Right cardiac atrium (tissue), 5 donors: ENCODE measurements at regions not wholly inside any gene's neighbourhood (a gene's known extent, or its start where the extent isn't known, plus 50 kb on each side); places are given as distances from the start of the nearest gene placed in this dataset.
A peak's percentile ranks its signal among the peaks of the same experiment; 100 is the strongest.

Experiments
- ATAC-seq, 2 donors: fragments of 200-7000 bp; cut with Tn5 transposase; one replicate each; pipeline versions ENCODE4 v1.8.0 to v1.9.1; 2020; ENCODE audit warnings: moderate library complexity in 2 of 2, mild to moderate bottlenecking in 1 of 2
- DNase-seq, 3 donors: peaks; one replicate each; pipeline ENCODE4 v3.0.0-alpha.2; 2020
- H3K27ac ChIP-seq: one replicate; pipeline ENCODE4 v1.5.1; 2013; ENCODE audit warnings: mild to moderate bottlenecking, low read length, control low read depth, moderate library complexity
- H3K27me3 ChIP-seq: one replicate; pipeline ENCODE4 v1.6.1; 2013; ENCODE audit not compliant: control insufficient read depth, insufficient read depth
- H3K4me1 ChIP-seq: one replicate; pipeline ENCODE4 v1.6.1; 2013; ENCODE audit warnings: low read length; ENCODE audit not compliant: control insufficient read depth, insufficient read depth
- H3K4me3 ChIP-seq: one replicate; pipeline ENCODE4 v1.5.1; 2013; ENCODE audit warnings: low read length, control low read depth
- H3K9me3 ChIP-seq: one replicate; pipeline ENCODE4 v1.6.1; 2013; ENCODE audit warnings: low read length; ENCODE audit not compliant: control insufficient read depth
- WGBS: extraction: QIAGEN DNeasy Blood & Tissue Kit; methylation state at CpG from one replicate; pipeline ENCODE4 v1.1.7; 2013; 5-methylcytosine and 5-hydroxymethylcytosine counted together
- intact Hi-C, 4 donors: fragments of 100-400 bp; cut with DNase I; formaldehyde crosslinking; loops; one replicate each; pipeline versions ENCODE4 v1.11.0 to v1.14.0; 2022 to 2023
- donor health status: healthy with polysubstance abuse.
- donor health status: DM: no; HTN: yes; CAD: no.
- donor health status: DM: no; HTN: no; CAD: no.
- donor health status: DM: no; HTN: yes; CAD: no; lungs with severe emphysema.
- donor health status: DM: yes; HTN: yes; CAD: no.

DNA sequence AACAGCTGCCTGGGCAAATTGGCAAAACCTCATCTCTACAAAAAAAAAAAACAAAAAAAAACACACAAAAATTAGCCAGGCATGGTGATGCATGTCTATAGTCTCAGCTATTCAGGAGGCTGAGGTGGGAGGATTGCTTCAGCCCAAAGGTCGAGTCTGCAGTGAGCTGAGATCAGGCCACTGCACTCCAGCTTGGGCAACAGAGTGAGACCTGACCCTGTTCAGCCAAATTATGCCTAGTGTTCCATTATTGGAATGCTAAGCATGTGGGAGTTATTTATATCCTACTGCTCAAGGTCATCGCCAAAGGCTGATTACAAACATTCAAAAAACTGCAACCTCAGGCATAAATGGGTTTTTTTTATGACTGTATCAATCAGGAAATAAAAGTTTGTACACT, 1251.0 kb upstream of the PCDH9 start:
- Histone ChIP-seq H3K9me3 (no peaks in the 10 kb centered on the region), H3K4me1 (no peaks in the 10 kb centered on the region), H3K27ac (no peak overlapping the region), H3K4me3 (no peak overlapping the region), H3K27me3 (no peaks in the 10 kb centered on the region)
- DNase-seq (peak in 1 of 3 donors; percentile 10), ATAC-seq (peak in 1 of 2 donors; percentile 33)
- 34% methylated on average over 2 of the region's 2 CpGs for WGBS
- intact Hi-C loops: no loop called here

DNA sequence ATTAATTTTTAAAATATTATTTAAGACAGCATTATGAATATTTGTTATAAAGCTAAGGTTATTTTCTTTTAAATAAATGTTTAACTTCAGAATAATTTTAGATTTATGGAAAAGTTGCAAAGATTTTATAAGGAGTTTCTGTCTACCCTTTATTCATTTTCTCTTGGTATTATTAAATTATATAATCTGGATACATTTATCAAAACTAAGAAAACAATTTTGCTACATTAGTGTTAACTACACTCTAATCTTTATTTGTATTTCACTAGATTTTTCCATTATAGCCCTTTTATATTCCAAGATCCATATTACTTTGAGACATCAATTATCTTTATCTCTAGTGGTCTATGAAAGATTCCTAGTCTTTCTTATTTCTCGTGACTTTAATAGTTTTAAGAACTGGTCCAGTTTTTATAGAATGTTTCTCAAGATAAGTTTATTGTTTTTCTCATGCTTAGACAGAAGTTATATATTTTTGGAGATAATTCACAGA, 1243.7 kb upstream of the PCDH9 start:
- no peak overlapping the region for H3K27ac ChIP-seq
- DNase-seq (no peak), ATAC-seq (no peak)
- no peaks in the 10 kb centered on the region for H3K4me1 ChIP-seq
- no peak overlapping the region for H3K4me3 ChIP-seq
- H3K27me3 ChIP-seq: no peaks in the 10 kb centered on the region
- H3K9me3 ChIP-seq: no peaks in the 10 kb centered on the region
- intact Hi-C loops: no loop called here
- 65% methylated on average over 1 of the region's 1 CpG for WGBS

DNA sequence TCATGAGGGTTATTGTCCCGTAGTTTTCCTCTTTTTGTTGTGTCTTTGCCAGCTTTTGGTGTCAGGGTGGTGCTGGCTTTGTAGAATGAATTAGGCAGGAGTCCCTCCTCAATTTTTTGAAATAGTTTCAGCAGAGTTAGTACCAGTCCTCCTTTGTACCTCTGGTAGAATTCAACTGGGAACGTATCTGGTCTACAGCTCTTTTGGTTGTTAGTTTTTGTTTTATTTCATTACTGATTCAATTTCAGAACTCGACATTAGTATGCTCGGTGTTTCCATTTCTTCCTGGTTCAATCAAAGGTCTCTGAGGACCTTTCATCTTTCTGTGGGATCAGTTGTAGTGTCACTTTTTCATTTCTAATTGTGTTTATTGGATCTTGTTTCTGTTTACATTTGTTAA, 1237.0 kb upstream of the PCDH9 start:
- H3K9me3 ChIP-seq: no peaks in the 10 kb centered on the region
- DNase-seq (no peak), ATAC-seq (no peak)
- intact Hi-C loops: no loop called here
- no peaks in the 10 kb centered on the region for H3K4me1 ChIP-seq
- WGBS: 83% methylated on average over 4 of the region's 4 CpGs
- no peaks in the 10 kb centered on the region for H3K27me3 ChIP-seq
- no peak overlapping the region for H3K27ac ChIP-seq
- no peak overlapping the region for H3K4me3 ChIP-seq

- intact Hi-C loops: no loop called here
- no peak overlapping the region for H3K4me3 ChIP-seq
- no peak for ATAC-seq
- H3K4me1 ChIP-seq: no peaks in the 10 kb centered on the region
- H3K9me3 ChIP-seq: no peaks in the 10 kb centered on the region
- no peaks in the 10 kb centered on the region for H3K27me3 ChIP-seq
- DNase-seq: no peak
- H3K27ac ChIP-seq: no peak overlapping the region
Observed at GRCh38 chr13:68440874-68441273, 1210.7 kb upstream of the PCDH9 start.

- WGBS: 49% methylated on average over 1 of the region's 1 CpG
- H3K4me3 ChIP-seq: no peak overlapping the region
- intact Hi-C loops: no loop called here
- no peak overlapping the region for H3K27ac ChIP-seq
- H3K9me3 ChIP-seq: no peaks in the 10 kb centered on the region
- DNase-seq: no peak
- no peaks in the 10 kb centered on the region for H3K27me3 ChIP-seq
- no peaks in the 10 kb centered on the region for H3K4me1 ChIP-seq
- no peak for ATAC-seq
Observed at GRCh38 chr13:68439817-68440216, 1209.7 kb upstream of the PCDH9 start.

DNA sequence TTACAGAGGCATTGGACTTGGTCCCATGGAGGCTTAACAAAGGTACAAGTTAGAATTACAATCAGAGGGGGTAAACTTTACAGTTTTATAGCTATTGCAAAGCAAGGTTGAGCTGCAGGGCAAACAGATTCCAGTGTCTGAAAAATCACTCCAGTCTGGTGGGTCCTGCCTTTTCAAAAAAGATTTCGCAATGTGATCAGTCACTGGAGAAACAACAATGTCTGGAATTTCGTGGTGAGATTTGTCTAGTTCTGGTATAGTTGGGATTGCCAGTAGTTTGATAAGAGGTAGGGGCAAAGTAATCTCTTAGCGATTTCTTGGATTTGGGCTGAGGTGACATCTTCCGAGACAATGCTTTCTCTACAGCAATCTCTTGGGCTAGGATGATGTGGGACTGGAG, 1198.2 kb upstream of the PCDH9 start:
- WGBS: 79% methylated on average over 4 of the region's 4 CpGs
- Histone ChIP-seq H3K27ac (no peak overlapping the region), H3K4me1 (no peaks in the 10 kb centered on the region), H3K4me3 (no peak overlapping the region), H3K27me3 (no peaks in the 10 kb centered on the region), H3K9me3 (no peaks in the 10 kb centered on the region)
- intact Hi-C loops: no loop called here
- DNase-seq (no peak), ATAC-seq (no peak)

GRCh38 chr13:68417801-68418200, 1187.7 kb upstream of the PCDH9 start:
- 69% methylated on average over 3 of the region's 3 CpGs for WGBS
- no peak overlapping the region for H3K4me3 ChIP-seq
- intact Hi-C loops: no loop called here
- no peaks in the 10 kb centered on the region for H3K4me1 ChIP-seq
- no peak overlapping the region for H3K27ac ChIP-seq
- H3K9me3 ChIP-seq: no peaks in the 10 kb centered on the region
- no peak for ATAC-seq
- H3K27me3 ChIP-seq: no peaks in the 10 kb centered on the region
- DNase-seq: no peak

GRCh38 chr13:68410007-68410406, 1179.9 kb upstream of the PCDH9 start:
- intact Hi-C loops: no loop called here
- no peak for ATAC-seq
- H3K27me3 ChIP-seq: no peaks in the 10 kb centered on the region

GRCh38 chr13:68390987-68391386, 1160.9 kb upstream of the PCDH9 start:
- intact Hi-C loops: no loop called here
- no peak overlapping the region for H3K4me3 ChIP-seq
- whole genome bisulfite sequencing: 82% methylated on average over 5 of the region's 5 CpGs
- H3K4me1 ChIP-seq: no peaks in the 10 kb centered on the region
- no peak overlapping the region for H3K27ac ChIP-seq
- ATAC-seq (no peak), DNase-seq (no peak)
- no peaks in the 10 kb centered on the region for H3K27me3 ChIP-seq
- H3K9me3 ChIP-seq: no peaks in the 10 kb centered on the region

More at GRCh38 chr13:68410007-68410406, 1179.9 kb upstream of the PCDH9 start:
- Histone ChIP-seq H3K27ac (no peak overlapping the region), H3K4me1 (no peaks in the 10 kb centered on the region), H3K4me3 (no peak overlapping the region), H3K9me3 (no peaks in the 10 kb centered on the region)
- whole genome bisulfite sequencing: 78% methylated on average over 1 of the region's 1 CpG
- no peak for DNase-seq

DNA sequence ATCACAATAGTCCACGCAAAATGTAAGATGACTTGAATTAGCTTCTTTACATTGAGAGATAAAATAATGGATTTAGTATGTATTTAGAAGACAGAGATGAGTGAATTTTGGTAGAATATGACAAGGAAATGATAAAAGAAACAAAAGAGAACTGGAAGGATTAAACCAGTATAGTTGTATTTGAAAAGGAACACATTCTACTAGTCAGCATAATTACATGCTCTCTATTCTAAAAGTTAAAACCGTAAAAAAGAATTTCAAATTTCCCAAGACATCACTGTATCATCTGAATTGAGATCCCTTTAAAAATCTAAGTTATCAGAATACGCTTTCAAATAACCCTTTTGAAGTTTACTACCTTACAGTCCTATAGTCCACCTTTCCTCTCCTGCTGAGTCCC, 1156.7 kb upstream of the PCDH9 start:
- intact Hi-C loops: no loop called here
- ATAC-seq (no peak), DNase-seq (no peak)
- H3K4me3 ChIP-seq: no peak overlapping the region
- no peaks in the 10 kb centered on the region for H3K4me1 ChIP-seq
- no peaks in the 10 kb centered on the region for H3K27me3 ChIP-seq
- no peaks in the 10 kb centered on the region for H3K9me3 ChIP-seq
- H3K27ac ChIP-seq: no peak overlapping the region
- WGBS: 56% methylated on average over 3 of the region's 3 CpGs

DNA sequence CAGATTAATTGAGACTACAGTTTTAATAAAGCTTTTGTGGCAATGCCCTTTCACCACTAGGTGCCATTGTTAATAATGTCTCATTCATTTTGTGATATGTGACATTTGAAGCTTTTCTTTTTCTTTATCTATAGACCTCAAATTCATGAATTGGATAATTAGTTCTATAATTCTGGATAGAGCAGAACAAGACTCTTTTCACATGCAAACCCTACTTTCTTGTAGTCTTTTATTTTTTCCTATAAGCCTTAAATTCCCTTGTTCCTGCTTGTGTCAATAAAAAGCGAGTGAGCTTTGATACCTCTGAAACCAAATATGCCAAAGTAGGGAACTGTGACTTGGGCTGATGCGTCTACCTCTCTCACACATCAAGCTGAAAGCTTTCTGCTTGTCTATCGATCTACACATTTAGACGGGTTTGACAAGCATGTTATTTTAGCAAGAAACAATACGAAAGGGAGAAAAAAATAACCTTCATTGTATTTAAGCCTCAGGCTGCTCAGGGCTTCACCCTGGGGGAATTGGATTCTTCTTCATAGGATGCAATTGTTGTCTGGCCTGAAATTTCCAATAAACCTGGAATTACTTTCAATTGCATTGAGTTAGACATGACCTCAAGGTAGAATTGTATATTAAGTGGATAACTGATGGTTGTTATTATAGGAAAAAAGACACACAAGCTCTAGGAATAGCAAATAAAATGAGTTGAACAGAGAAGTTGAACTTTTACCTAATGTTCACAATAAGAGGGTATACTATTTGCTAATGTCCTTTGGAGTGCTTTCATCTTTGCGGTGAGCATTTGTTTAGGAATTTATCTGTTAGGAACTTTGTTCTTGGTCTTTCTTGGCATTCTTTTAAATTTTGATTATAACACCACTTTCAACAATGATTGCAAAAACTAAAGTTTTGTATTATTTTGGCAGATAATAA, 1150.2 kb upstream of the PCDH9 start:
- Histone ChIP-seq H3K4me3 (no peak overlapping the region), H3K27ac (no peak overlapping the region), H3K9me3 (no peaks in the 10 kb centered on the region), H3K4me1 (no peaks in the 10 kb centered on the region), H3K27me3 (no peaks in the 10 kb centered on the region)
- DNase-seq (no peak), ATAC-seq (no peak)
- intact Hi-C loops: no loop called here
- 86% methylated on average over 6 of the region's 6 CpGs for WGBS
